ENCODE measurements at regions not wholly inside any gene's neighbourhood (a gene's known extent, or its start where the extent isn't known, plus 50 kb on each side); places are given as distances from the start of the nearest gene placed in this dataset.

DNA sequence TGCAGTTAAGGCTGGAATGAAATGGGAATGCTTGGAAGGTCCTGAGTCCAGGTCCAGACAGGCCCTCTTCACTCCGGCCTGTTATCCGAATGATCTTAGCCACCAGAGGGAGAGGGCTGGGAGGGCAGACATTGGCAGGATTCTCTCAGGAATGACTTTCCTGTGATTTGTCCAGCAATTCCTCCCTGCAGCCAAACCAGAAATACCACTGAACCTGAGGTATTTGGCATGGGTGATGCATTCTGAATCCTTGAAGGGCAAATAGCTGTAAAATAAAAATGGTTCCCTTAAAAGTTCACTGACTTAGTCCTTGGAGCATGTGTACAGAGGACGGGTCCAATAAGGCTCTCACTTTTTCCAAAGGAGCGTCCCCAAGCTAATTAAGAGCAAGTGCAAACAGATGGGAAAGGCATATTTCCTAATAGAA lies 77.5 kb upstream of the HABP2 start:
- H3K4me3 ChIP-seq (ENCODE audit: low read depth, low read length), result no peak overlapping the region
- TF ChIP-seq, protein P1, sequence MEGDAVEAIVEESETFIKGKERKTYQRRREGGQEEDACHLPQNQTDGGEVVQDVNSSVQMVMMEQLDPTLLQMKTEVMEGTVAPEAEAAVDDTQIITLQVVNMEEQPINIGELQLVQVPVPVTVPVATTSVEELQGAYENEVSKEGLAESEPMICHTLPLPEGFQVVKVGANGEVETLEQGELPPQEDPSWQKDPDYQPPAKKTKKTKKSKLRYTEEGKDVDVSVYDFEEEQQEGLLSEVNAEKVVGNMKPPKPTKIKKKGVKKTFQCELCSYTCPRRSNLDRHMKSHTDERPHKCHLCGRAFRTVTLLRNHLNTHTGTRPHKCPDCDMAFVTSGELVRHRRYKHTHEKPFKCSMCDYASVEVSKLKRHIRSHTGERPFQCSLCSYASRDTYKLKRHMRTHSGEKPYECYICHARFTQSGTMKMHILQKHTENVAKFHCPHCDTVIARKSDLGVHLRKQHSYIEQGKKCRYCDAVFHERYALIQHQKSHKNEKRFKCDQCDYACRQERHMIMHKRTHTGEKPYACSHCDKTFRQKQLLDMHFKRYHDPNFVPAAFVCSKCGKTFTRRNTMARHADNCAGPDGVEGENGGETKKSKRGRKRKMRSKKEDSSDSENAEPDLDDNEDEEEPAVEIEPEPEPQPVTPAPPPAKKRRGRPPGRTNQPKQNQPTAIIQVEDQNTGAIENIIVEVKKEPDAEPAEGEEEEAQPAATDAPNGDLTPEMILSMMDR (conservative IDR thresholded peaks at IDR 0.05; ENCODE audit: low read depth, low read length), result no peak
- DNase-seq (ENCODE audit: low read depth), result peak; percentile 5

DNA sequence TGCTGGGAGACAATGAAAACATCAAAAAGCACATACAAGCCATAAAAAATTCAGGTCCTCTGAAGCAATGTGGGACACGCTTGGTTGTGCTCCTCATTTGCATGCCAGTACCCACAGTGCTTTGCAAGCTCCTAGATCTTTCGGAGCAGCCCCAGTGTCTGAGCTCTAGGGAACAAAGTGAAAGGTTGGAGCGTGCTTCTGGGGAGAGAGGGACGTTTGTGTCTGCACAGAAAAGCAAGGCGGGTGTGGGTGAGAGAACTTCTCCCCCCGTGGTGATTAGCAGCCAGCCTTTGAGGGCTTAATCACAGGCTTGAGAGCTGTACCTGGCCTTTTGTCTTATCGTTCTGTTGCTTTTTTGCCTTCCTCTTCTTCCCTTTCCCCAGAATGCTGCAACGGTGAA lies 76.7 kb upstream of the HABP2 start:
- no peak for DNase-seq (ENCODE audit: low read depth)
- no peak overlapping the region for H3K4me3 ChIP-seq (ENCODE audit: low read depth, low read length)
- TF ChIP-seq, protein P1 (conservative IDR thresholded peaks at IDR 0.05; ENCODE audit: low read depth, low read length), result no peak

DNA sequence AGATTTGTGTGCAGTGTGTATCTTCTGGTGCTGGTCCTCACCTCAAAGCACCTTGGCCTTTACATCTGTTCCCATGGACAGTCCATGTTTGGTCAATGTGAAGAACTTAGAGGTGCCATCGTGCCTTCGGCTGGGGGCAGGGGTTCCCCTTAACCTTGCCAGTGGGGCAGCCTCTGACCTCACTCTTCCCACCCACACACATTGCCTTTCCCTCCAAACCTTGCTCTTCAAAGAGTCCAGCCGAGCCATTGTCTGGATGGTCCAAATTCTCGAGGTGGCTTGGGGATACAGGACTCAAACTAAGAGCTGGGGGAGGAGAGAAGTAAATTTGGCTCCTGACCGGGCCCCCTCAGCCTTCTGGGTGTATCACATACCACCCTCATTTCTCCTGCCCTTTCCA lies 76.2 kb upstream of the HABP2 start:
- TF ChIP-seq, protein P1 (conservative IDR thresholded peaks at IDR 0.05; ENCODE audit: low read depth, low read length), result no peak
- DNase-seq (ENCODE audit: low read depth), result no peak
- no peak overlapping the region for H3K4me3 ChIP-seq (ENCODE audit: low read depth, low read length)

DNA sequence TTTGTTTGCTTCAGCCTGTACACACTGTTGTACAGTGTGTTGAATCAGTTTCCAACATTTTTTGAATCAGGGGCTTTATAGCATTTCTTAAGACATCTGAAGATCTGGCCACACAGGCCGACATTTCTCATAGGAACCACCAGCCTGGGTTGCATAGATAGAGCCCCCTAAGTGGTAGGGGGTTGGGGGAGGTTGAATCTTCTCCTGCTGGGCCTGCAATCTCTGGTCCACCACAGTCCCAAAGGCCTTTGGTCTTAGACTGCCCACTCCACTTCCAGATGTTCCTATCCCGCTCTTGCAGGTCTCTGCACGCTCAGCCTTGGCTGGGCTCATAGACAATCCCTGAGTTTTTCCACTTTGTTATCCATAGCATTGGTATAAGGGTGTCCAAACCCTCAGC lies 75.4 kb upstream of the HABP2 start:
- DNase-seq (ENCODE audit: low read depth), result no peak
- no peak overlapping the region for H3K4me3 ChIP-seq (ENCODE audit: low read depth, low read length)
- TF ChIP-seq, protein P1 (conservative IDR thresholded peaks at IDR 0.05; ENCODE audit: low read depth, low read length), result no peak

DNA sequence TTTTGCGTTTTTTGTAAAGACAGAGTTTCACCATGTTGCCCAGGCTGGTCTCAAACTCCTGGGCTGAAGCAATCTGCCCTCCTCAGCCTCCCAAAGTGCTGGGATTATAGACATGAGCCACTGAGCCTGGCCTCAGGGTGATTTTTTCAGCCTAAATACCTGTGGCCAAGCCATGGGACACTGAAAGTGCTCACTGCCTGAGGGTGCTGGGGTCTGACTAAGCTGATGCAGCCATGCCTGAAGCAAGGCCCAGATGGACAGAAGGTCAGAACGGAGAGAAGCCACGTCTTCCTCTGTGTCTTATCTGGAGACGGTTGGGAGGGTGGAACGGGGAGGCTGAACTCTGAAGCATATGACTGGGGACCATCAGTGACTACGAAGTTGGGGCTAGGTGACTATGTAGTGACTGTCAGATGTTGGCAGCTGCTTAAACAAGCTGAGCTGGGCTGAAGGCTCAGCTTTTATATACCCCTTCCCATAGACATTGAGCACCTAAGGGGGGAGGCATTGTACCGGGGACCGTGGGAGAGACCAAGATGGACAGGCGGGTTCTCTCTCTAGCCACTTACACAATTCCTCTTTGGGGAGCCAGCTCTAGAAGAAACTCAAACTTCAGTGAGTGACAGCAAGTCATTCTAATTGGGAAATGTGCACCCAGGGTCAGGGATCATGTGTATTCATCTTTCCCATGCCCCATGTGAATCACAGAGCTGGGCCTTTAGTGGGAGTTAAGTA lies 73.3 kb upstream of the HABP2 start:
- H3K4me3 ChIP-seq (ENCODE audit: low read depth, low read length), result no peak overlapping the region

DNA sequence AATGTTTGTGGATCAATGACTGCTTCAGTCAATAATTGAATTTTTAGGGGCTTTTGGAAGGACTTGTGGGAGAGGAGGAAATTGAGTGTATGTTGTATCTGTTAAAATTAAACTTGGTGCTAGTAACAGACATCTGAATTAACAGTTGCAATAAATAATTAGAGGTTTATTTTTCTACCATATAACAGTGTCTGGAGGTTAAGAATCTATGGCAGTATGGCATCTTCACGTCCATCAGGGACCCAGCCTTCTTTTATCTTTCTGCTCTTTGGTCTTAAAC lies 72.8 kb upstream of the HABP2 start:
- TF ChIP-seq, protein P1 (conservative IDR thresholded peaks at IDR 0.05; ENCODE audit: low read depth, low read length), result no peak
- no peak overlapping the region for H3K4me3 ChIP-seq (ENCODE audit: low read depth, low read length)
- no peak for DNase-seq (ENCODE audit: low read depth)

More for the DNA sequence above, 73.3 kb upstream of the HABP2 start:
- DNase-seq (ENCODE audit: low read depth), result no peak
- TF ChIP-seq, protein P1 (conservative IDR thresholded peaks at IDR 0.05; ENCODE audit: low read depth, low read length), result no peak

DNA sequence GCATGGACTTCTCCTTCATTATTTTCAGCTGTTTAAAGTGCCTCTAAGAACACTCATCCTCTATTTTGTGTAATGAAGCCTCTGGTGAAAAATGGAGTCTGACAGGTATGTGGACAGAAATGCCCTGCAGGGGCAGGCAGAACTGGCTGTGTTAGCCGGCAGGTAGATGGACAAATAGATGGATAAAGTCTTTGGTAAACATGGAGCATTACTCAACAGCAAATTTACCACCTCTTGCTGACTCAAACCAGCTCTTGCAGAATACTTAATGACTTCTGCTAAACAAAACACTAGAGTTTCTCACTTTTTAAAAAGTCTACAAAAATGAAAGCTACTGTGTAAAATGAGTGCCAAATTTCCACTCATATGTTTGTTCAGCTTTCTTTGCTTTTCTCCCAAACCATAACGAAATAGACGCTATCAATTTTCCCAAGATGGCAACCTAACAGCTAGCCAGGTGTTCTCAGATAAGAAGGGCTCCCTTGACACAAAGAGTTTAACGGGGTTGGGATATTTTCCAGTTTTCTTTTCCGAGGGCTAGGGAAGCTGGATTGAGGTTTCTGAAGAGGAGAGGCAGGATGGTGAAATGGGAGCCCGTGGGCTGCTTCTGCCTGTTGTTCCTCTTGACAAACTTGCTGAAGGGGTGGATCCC lies 71.9 kb upstream of the HABP2 start:
- no peak overlapping the region for H3K4me3 ChIP-seq (ENCODE audit: low read depth, low read length)
- DNase-seq (ENCODE audit: low read depth), result no peak
- TF ChIP-seq, protein P1 (conservative IDR thresholded peaks at IDR 0.05; ENCODE audit: low read depth, low read length), result no peak

Measured in choroid plexus epithelial cell (primary cell).